ENCODE measurements at regions not wholly inside any gene's neighbourhood (a gene's known extent, or its start where the extent isn't known, plus 50 kb on each side); places are given as distances from the start of the nearest gene placed in this dataset.

GRCh38 chr1:88060112-88060673 is 623.9 kb upstream of the PKN2 start:
- Histone ChIP-seq H3K36me3 (ENCODE audit: insufficient read depth, low read length) (no peaks in the 10 kb centered on the region), H3K9me3 (ENCODE audit: control insufficient read depth in 1 of 2, insufficient read depth in 1 of 2, low read length in 2 of 2) (no peaks in the 10 kb centered on the region), H3K27me3 (ENCODE audit: control insufficient read depth in 1 of 2, insufficient read depth in 2 of 2, low read length in 2 of 2) (no peaks in the 10 kb centered on the region), H3K4me3 (ENCODE audit: low read length) (no peak overlapping the region), H3K4me1 (ENCODE audit: insufficient read depth, low read length) (no peaks in the 10 kb centered on the region), H3K27ac (ENCODE audit: low read depth in 1 of 2, low read length in 2 of 2) (no peak overlapping the region)
- H3K36me3 Mint-ChIP-seq (ENCODE audit: low read depth), result no peaks in the 10 kb centered on the region
- H3K4me1 Mint-ChIP-seq (ENCODE audit: low read depth), result no peaks in the 10 kb centered on the region
- no peaks in the 10 kb centered on the region for H3K27me3 Mint-ChIP-seq
- intact Hi-C loops (cut with DNase I, micrococcal nuclease), result loop anchor here (2.0 to 10.0 kb wide), 2 partner anchors 765 to 767 kb away; no protein-coding TSS in a partner anchor
- POLR2A ChIA-PET, result no interaction called here
- no peak for TF ChIP-seq CTCF (IDR thresholded peaks at IDR 0.05)
- CTCF ChIA-PET, result no interaction called here
- ATAC-seq (ENCODE audit: poor library complexity), result no peak
- no peak overlapping the region for H3K4me3 Mint-ChIP-seq
- no peaks in the 10 kb centered on the region for H3K9me3 Mint-ChIP-seq
- DNase-seq, result no peak
- no peak overlapping the region for H3K27ac Mint-ChIP-seq

- DNase-seq, result no peak
These were observed 623.2 kb upstream of the PKN2 start for GRCh38 chr1:88060750-88061491.

GRCh38 chr1:88061492-88062177 is 622.4 kb upstream of the PKN2 start:
- Mint-ChIP-seq H3K4me3 (no peak overlapping the region), H3K27me3 (no peaks in the 10 kb centered on the region), H3K9me3 (no peaks in the 10 kb centered on the region), H3K4me1 (ENCODE audit: low read depth) (no peaks in the 10 kb centered on the region), H3K36me3 (ENCODE audit: low read depth) (no peaks in the 10 kb centered on the region), H3K27ac (no peak overlapping the region)
- H3K4me1 ChIP-seq (ENCODE audit: insufficient read depth, low read length), result no peaks in the 10 kb centered on the region
- no peaks in the 10 kb centered on the region for H3K9me3 ChIP-seq (ENCODE audit: control insufficient read depth in 1 of 2, insufficient read depth in 1 of 2, low read length in 2 of 2)
- TF ChIP-seq CTCF (IDR thresholded peaks at IDR 0.05), result no peak
- H3K36me3 ChIP-seq (ENCODE audit: insufficient read depth, low read length), result no peaks in the 10 kb centered on the region
- DNase-seq (peak in 2 of 14 experiments; percentile 11 to 14), ATAC-seq (ENCODE audit: poor library complexity) (no peak)
- no peaks in the 10 kb centered on the region for H3K27me3 ChIP-seq (ENCODE audit: control insufficient read depth in 1 of 2, insufficient read depth in 2 of 2, low read length in 2 of 2)
- intact Hi-C loops (cut with DNase I, micrococcal nuclease), result loop anchor here (2.0 to 10.0 kb wide), 2 partner anchors 767 to 769 kb away; no protein-coding TSS in a partner anchor
- ChIA-PET CTCF (no interaction called here), POLR2A (no interaction called here)
- no peak overlapping the region for H3K27ac ChIP-seq (ENCODE audit: low read depth in 1 of 2, low read length in 2 of 2)
- no peak overlapping the region for H3K4me3 ChIP-seq (ENCODE audit: low read length)

More at GRCh38 chr1:88060750-88061491, 623.2 kb upstream of the PKN2 start:
- no peak overlapping the region for H3K27ac ChIP-seq (ENCODE audit: low read depth in 1 of 2, low read length in 2 of 2)
- CTCF ChIA-PET, result no interaction called here
- Mint-ChIP-seq H3K27me3 (no peaks in the 10 kb centered on the region), H3K4me3 (no peak overlapping the region), H3K4me1 (ENCODE audit: low read depth) (no peaks in the 10 kb centered on the region), H3K36me3 (ENCODE audit: low read depth) (no peaks in the 10 kb centered on the region), H3K27ac (no peak overlapping the region), H3K9me3 (no peaks in the 10 kb centered on the region)
- intact Hi-C loops (cut with DNase I, micrococcal nuclease), result loop anchor here (2.0 to 10.0 kb wide), 2 partner anchors 766 to 768 kb away; no protein-coding TSS in a partner anchor
- no peaks in the 10 kb centered on the region for H3K27me3 ChIP-seq (ENCODE audit: control insufficient read depth in 1 of 2, insufficient read depth in 2 of 2, low read length in 2 of 2)
- H3K36me3 ChIP-seq (ENCODE audit: insufficient read depth, low read length), result no peaks in the 10 kb centered on the region
- H3K4me1 ChIP-seq (ENCODE audit: insufficient read depth, low read length), result no peaks in the 10 kb centered on the region
- POLR2A ChIA-PET, result no interaction called here
- no peak overlapping the region for H3K4me3 ChIP-seq (ENCODE audit: low read length)
- ATAC-seq (ENCODE audit: poor library complexity), result no peak
- no peaks in the 10 kb centered on the region for H3K9me3 ChIP-seq (ENCODE audit: control insufficient read depth in 1 of 2, insufficient read depth in 1 of 2, low read length in 2 of 2)
- TF ChIP-seq CTCF (IDR thresholded peaks at IDR 0.05), result no peak

Measured in CD4-positive, alpha-beta T cell (primary cell).